ENCODE measurements at regions not wholly inside any gene's neighbourhood (a gene's known extent, or its start where the extent isn't known, plus 50 kb on each side); places are given as distances from the start of the nearest gene placed in this dataset.

- CTCF ChIA-PET = no interaction called here
- no peak for DNase-seq
- Mint-ChIP-seq H3K27ac (no peak overlapping the region), H3K4me1 (no peaks in the 10 kb centered on the region), H3K4me3 (no peak overlapping the region), H3K27me3 (no peaks in the 10 kb centered on the region), H3K9me3 (peaks cover 6% of the 10 kb centered on the region), H3K36me3 (ENCODE audit: low read depth) (no peaks in the 10 kb centered on the region)
- POLR2A ChIA-PET = no interaction called here
- TF ChIP-seq CTCF (IDR thresholded peaks at IDR 0.05) = no peak
- intact Hi-C loops (cut with micrococcal nuclease) = no loop called here
- no peak for ATAC-seq (ENCODE audit: low read depth)
These were observed 1263.4 kb downstream of the DSC3 start for GRCh38 chr18:29779096-29779495.

GRCh38 chr18:29753379-29753778, 1289.2 kb downstream of the DSC3 start:
- H3K36me3 Mint-ChIP-seq (ENCODE audit: low read depth) = no peaks in the 10 kb centered on the region
- intact Hi-C loops (cut with micrococcal nuclease) = no loop called here
- ATAC-seq (ENCODE audit: low read depth) (no peak), DNase-seq (no peak)
- H3K9me3 Mint-ChIP-seq = peaks cover 4% of the 10 kb centered on the region
- POLR2A ChIA-PET = no interaction called here
- CTCF ChIA-PET = no interaction called here
- H3K27me3 Mint-ChIP-seq = no peaks in the 10 kb centered on the region
- no peaks in the 10 kb centered on the region for H3K4me1 Mint-ChIP-seq
- no peak for TF ChIP-seq CTCF (IDR thresholded peaks at IDR 0.05)
- H3K27ac Mint-ChIP-seq = no peak overlapping the region
- no peak overlapping the region for H3K4me3 Mint-ChIP-seq

GRCh38 chr18:29749704-29750103, 1292.8 kb downstream of the DSC3 start:
- H3K36me3 Mint-ChIP-seq (ENCODE audit: low read depth) = no peaks in the 10 kb centered on the region
- intact Hi-C loops (cut with micrococcal nuclease) = no loop called here
- H3K4me1 Mint-ChIP-seq = no peaks in the 10 kb centered on the region
- no peak for TF ChIP-seq CTCF (IDR thresholded peaks at IDR 0.05)
- no peak for DNase-seq
- ChIA-PET POLR2A (no interaction called here), CTCF (no interaction called here)
- no peaks in the 10 kb centered on the region for H3K27me3 Mint-ChIP-seq
- no peak for ATAC-seq (ENCODE audit: low read depth)
- H3K9me3 Mint-ChIP-seq = peaks cover 6% of the 10 kb centered on the region
- no peak overlapping the region for H3K27ac Mint-ChIP-seq
- H3K4me3 Mint-ChIP-seq = no peak overlapping the region

- no peak for TF ChIP-seq CTCF (IDR thresholded peaks at IDR 0.05)
- Mint-ChIP-seq H3K36me3 (ENCODE audit: low read depth) (no peaks in the 10 kb centered on the region), H3K27ac (no peak overlapping the region), H3K27me3 (no peaks in the 10 kb centered on the region), H3K9me3 (peaks cover 2% of the 10 kb centered on the region), H3K4me3 (no peak overlapping the region), H3K4me1 (no peaks in the 10 kb centered on the region)
- intact Hi-C loops (cut with micrococcal nuclease) = loop anchor here (5.0 kb wide), 1 partner anchor 39 kb away; no protein-coding TSS in a partner anchor
- no peak for DNase-seq
- ChIA-PET CTCF (no interaction called here), POLR2A (no interaction called here)
- no peak for ATAC-seq (ENCODE audit: low read depth)
These were observed 1301.1 kb downstream of the DSC3 start for GRCh38 chr18:29741461-29741860.

GRCh38 chr18:29737620-29738019, 1304.9 kb downstream of the DSC3 start:
- Mint-ChIP-seq H3K27ac (no peak overlapping the region), H3K27me3 (no peaks in the 10 kb centered on the region), H3K36me3 (ENCODE audit: low read depth) (no peaks in the 10 kb centered on the region), H3K4me1 (no peaks in the 10 kb centered on the region), H3K9me3 (peaks cover 3% of the 10 kb centered on the region), H3K4me3 (no peak overlapping the region)
- ChIA-PET POLR2A (no interaction called here), CTCF (no interaction called here)
- intact Hi-C loops (cut with micrococcal nuclease) = no loop called here
- ATAC-seq (ENCODE audit: low read depth) (no peak), DNase-seq (no peak)
- TF ChIP-seq CTCF (IDR thresholded peaks at IDR 0.05) = no peak
